Fibroblast of lung (primary cell): ENCODE measurements at regions not wholly inside any gene's neighbourhood (a gene's known extent, or its start where the extent isn't known, plus 50 kb on each side); places are given as distances from the start of the nearest gene placed in this dataset.

Source experiments
- DNase-seq, 2 donors: peaks; one replicate each; pipeline versions ENCODE4 v3.0.0 to v3.0.0-alpha.2; 2010; ENCODE audit warnings: low read depth in 2 of 2
- H2AFZ ChIP-seq: 2 replicates; pipeline ENCODE4 v1.5.1; 2012; ENCODE audit warnings: low read length, control low read depth, inconsistent platforms
- H3K27ac ChIP-seq: 2 replicates; pipeline ENCODE4 v1.5.1; 2011; ENCODE audit warnings: low read length, control low read depth; ENCODE audit not compliant: insufficient read depth
- H3K27me3 ChIP-seq: 2 replicates; pipeline ENCODE4 v1.5.1; 2011; ENCODE audit warnings: mild to moderate bottlenecking, low read length; ENCODE audit not compliant: control insufficient read depth, insufficient read depth
- H3K36me3 ChIP-seq: 2 replicates; pipeline ENCODE4 v1.5.1; 2011; ENCODE audit warnings: low read length; ENCODE audit not compliant: control insufficient read depth, insufficient read depth
- H3K4me1 ChIP-seq: 2 replicates; pipeline ENCODE4 v1.5.1; 2011; ENCODE audit warnings: low read length; ENCODE audit not compliant: control insufficient read depth, insufficient read depth; ENCODE audit errors: extremely low read depth
- H3K4me2 ChIP-seq: 2 replicates; pipeline ENCODE4 v1.5.1; 2011; ENCODE audit warnings: low read length, control low read depth; ENCODE audit not compliant: insufficient read depth; ENCODE audit errors: extremely low read depth
- H3K4me3 ChIP-seq, 4 experiments: fragments of 200-600 bp in 1 of 4; sonication (generic) in 1 of 4; replicated peaks in 1 of 4; 2 replicates each; pipeline ENCODE4 v1.5.1; 2011 to 2016; ENCODE audit warnings: low read length in 4 of 4, low read depth in 3 of 4, mild to moderate bottlenecking in 3 of 4, control low read depth in 2 of 4, inconsistent platforms in 1 of 4, mixed read lengths in 1 of 4; ENCODE audit not compliant: insufficient read depth in 1 of 4; ENCODE audit errors: control extremely low read depth in 1 of 4
- H3K79me2 ChIP-seq: 2 replicates; pipeline ENCODE4 v1.5.1; 2012; ENCODE audit warnings: mild to moderate bottlenecking, low read length, inconsistent platforms; ENCODE audit not compliant: control insufficient read depth, insufficient read depth
- H3K9ac ChIP-seq: 2 replicates; pipeline ENCODE4 v1.5.1; 2011; ENCODE audit warnings: mild to moderate bottlenecking, low read length, control low read depth; ENCODE audit not compliant: insufficient read depth
- H3K9me3 ChIP-seq: 2 replicates; pipeline ENCODE4 v1.5.1; 2012; ENCODE audit warnings: low read depth, low read length; ENCODE audit not compliant: control insufficient read depth, insufficient read depth
- H4K20me1 ChIP-seq: 2 replicates; pipeline ENCODE4 v1.5.1; 2011; ENCODE audit warnings: low read length; ENCODE audit not compliant: control insufficient read depth, insufficient read depth; ENCODE audit errors: extremely low read depth
- EZH2 ChIP-seq: IDR thresholded peaks from 2 replicates; pipeline ENCODE4 v1.5.1; 2012; ENCODE audit warnings: low read length, control low read depth, mild to moderate bottlenecking; ENCODE audit errors: missing control alignments
- TF ChIP-seq, protein P1 (sequence below), 2 donors: IDR thresholded peaks in 1 of 2; conservative IDR thresholded peaks in 1 of 2; 1 replicate in 1 of 2; 2 replicates in 1 of 2; pipeline ENCODE4 v1.5.1; 2011 to 2012; ENCODE audit warnings: low read length in 2 of 2, control low read depth in 1 of 2, inconsistent platforms in 1 of 2, low read depth in 1 of 2, mild to moderate bottlenecking in 1 of 2

GRCh38 chr13:57918086-57918485, 286.5 kb downstream of the PCDH17 start:
- no peaks in the 10 kb centered on the region for H3K4me1 ChIP-seq

DNA sequence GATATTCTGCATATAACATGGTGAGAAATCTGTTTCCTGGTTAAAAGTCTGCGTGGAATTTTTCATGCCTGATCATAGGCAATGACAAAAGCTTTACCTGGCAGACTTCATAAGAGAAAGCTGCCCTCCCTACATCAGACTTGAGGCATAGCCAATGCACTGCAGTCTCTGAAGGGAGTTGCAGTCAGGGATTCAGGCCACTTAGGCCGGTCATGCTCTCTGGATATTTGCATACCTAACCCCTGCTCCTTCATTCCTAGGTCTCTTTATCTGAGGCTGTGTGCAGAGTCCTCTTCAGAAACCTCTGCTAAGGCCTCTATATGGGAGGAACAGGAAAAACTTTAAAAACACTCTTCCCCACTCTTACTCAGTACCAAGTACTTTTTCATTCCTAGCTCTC, 287.4 kb downstream of the PCDH17 start:
- H3K9me3 ChIP-seq = no peaks in the 10 kb centered on the region
- H3K27me3 ChIP-seq = no peaks in the 10 kb centered on the region
- no peaks in the 10 kb centered on the region for H3K79me2 ChIP-seq
- H2AFZ ChIP-seq = no peak overlapping the region
- H4K20me1 ChIP-seq = no peaks in the 10 kb centered on the region
- H3K36me3 ChIP-seq = no peaks in the 10 kb centered on the region
- H3K27ac ChIP-seq = no peak overlapping the region
- no peak overlapping the region for H3K4me2 ChIP-seq
- no peak overlapping the region for H3K4me3 ChIP-seq
- H3K4me1 ChIP-seq = no peaks in the 10 kb centered on the region
- no peak for DNase-seq
- no peak overlapping the region for H3K9ac ChIP-seq
- TF ChIP-seq, protein P1, sequence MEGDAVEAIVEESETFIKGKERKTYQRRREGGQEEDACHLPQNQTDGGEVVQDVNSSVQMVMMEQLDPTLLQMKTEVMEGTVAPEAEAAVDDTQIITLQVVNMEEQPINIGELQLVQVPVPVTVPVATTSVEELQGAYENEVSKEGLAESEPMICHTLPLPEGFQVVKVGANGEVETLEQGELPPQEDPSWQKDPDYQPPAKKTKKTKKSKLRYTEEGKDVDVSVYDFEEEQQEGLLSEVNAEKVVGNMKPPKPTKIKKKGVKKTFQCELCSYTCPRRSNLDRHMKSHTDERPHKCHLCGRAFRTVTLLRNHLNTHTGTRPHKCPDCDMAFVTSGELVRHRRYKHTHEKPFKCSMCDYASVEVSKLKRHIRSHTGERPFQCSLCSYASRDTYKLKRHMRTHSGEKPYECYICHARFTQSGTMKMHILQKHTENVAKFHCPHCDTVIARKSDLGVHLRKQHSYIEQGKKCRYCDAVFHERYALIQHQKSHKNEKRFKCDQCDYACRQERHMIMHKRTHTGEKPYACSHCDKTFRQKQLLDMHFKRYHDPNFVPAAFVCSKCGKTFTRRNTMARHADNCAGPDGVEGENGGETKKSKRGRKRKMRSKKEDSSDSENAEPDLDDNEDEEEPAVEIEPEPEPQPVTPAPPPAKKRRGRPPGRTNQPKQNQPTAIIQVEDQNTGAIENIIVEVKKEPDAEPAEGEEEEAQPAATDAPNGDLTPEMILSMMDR (conservative IDR thresholded peaks at IDR 0.05 in 1 of 2, IDR thresholded peaks at IDR 0.05 in 1 of 2; ENCODE audit: low read depth in 1 of 2, low read length in 2 of 2) = no peak
- no peak for TF ChIP-seq EZH2

More at GRCh38 chr13:57918086-57918485, 286.5 kb downstream of the PCDH17 start:
- Histone ChIP-seq H3K4me2 (no peak overlapping the region), H3K27me3 (no peaks in the 10 kb centered on the region), H2AFZ (no peak overlapping the region), H3K36me3 (no peaks in the 10 kb centered on the region), H3K79me2 (no peaks in the 10 kb centered on the region), H4K20me1 (no peaks in the 10 kb centered on the region), H3K9me3 (no peaks in the 10 kb centered on the region), H3K27ac (no peak overlapping the region), H3K4me3 (no peak overlapping the region), H3K9ac (no peak overlapping the region)
- TF ChIP-seq, protein P1 (conservative IDR thresholded peaks at IDR 0.05 in 1 of 2, IDR thresholded peaks at IDR 0.05 in 1 of 2; ENCODE audit: low read depth in 1 of 2, low read length in 2 of 2) = no peak
- TF ChIP-seq EZH2 = no peak
- peak in 1 of 2 donors; percentile 33 for DNase-seq

- TF ChIP-seq, protein P1 (conservative IDR thresholded peaks at IDR 0.05 in 1 of 2, IDR thresholded peaks at IDR 0.05 in 1 of 2; ENCODE audit: low read depth in 1 of 2, low read length in 2 of 2) = no peak
- TF ChIP-seq EZH2 = no peak
- Histone ChIP-seq H3K36me3 (no peaks in the 10 kb centered on the region), H3K9ac (no peak overlapping the region), H3K4me1 (no peaks in the 10 kb centered on the region), H2AFZ (no peak overlapping the region), H3K4me2 (no peak overlapping the region), H3K27me3 (no peaks in the 10 kb centered on the region), H4K20me1 (no peaks in the 10 kb centered on the region), H3K4me3 (no peak overlapping the region), H3K27ac (no peak overlapping the region), H3K9me3 (no peaks in the 10 kb centered on the region), H3K79me2 (no peaks in the 10 kb centered on the region)
- DNase-seq = peak; percentile 4 to 18
Measured at GRCh38 chr13:57925250-57925649, 293.7 kb downstream of the PCDH17 start.
